ENCODE measurements at regions not wholly inside any gene's neighbourhood (a gene's known extent, or its start where the extent isn't known, plus 50 kb on each side); places are given as distances from the start of the nearest gene placed in this dataset.

DNA sequence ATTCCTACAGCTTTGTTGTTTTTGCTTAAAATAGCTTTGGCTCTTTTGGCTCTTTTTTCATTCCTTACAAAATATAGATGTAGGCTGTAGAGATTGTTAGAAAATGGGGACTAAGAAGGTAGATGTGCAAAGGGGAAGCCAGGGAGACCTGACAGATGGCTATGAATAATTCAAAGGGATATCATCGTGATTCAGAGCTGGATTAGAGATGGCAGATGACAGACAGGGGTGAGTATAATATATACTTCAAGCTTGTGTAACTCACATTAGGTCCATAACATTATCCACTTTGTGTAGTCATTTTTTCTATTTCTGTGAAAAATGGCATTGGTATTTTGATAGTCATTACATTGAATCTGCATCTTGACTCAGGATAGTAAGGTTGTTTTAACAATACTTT lies 422.9 kb upstream of the ST6GAL2 start:
- Histone ChIP-seq H3K4me3 (ENCODE audit: low read depth, low read length) (no peak overlapping the region), H3K36me3 (ENCODE audit: control insufficient read depth, insufficient read depth, low read length) (no peaks in the 10 kb centered on the region), H3K27me3 (ENCODE audit: control insufficient read depth, insufficient read depth, low read length) (no peaks in the 10 kb centered on the region)
- POLR2A ChIA-PET: no interaction called here
- DNase-seq (ENCODE audit: low read depth): no peak
- CTCF ChIA-PET: no interaction called here
- TF ChIP-seq, protein P1, sequence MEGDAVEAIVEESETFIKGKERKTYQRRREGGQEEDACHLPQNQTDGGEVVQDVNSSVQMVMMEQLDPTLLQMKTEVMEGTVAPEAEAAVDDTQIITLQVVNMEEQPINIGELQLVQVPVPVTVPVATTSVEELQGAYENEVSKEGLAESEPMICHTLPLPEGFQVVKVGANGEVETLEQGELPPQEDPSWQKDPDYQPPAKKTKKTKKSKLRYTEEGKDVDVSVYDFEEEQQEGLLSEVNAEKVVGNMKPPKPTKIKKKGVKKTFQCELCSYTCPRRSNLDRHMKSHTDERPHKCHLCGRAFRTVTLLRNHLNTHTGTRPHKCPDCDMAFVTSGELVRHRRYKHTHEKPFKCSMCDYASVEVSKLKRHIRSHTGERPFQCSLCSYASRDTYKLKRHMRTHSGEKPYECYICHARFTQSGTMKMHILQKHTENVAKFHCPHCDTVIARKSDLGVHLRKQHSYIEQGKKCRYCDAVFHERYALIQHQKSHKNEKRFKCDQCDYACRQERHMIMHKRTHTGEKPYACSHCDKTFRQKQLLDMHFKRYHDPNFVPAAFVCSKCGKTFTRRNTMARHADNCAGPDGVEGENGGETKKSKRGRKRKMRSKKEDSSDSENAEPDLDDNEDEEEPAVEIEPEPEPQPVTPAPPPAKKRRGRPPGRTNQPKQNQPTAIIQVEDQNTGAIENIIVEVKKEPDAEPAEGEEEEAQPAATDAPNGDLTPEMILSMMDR (IDR thresholded peaks at IDR 0.05; ENCODE audit: insufficient read depth, low read depth, low read length): no peak

DNA sequence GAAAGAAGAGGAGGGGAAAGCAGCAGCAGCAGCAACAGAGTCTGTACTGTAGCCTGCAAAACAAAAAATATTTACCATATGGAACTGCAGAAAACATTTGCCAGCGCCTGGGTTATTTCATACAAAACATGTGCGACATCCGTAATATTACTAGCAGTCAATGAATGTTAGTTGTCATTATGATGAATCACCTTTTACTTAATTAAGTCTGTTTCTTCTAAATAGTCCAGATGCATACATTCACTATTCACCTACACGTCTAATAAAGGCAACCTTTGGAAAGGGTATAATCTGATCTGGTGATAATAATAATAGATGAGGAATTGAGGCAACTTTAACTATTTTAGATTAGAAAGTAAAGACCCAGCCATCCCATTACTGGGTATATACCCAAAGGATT lies 426.3 kb upstream of the ST6GAL2 start:
- POLR2A ChIA-PET: no interaction called here
- DNase-seq (ENCODE audit: low read depth): no peak
- CTCF ChIA-PET: no interaction called here
- H3K4me3 ChIP-seq (ENCODE audit: low read depth, low read length): no peak overlapping the region
- H3K36me3 ChIP-seq (ENCODE audit: control insufficient read depth, insufficient read depth, low read length): no peaks in the 10 kb centered on the region
- no peaks in the 10 kb centered on the region for H3K27me3 ChIP-seq (ENCODE audit: control insufficient read depth, insufficient read depth, low read length)
- TF ChIP-seq, protein P1 (IDR thresholded peaks at IDR 0.05; ENCODE audit: insufficient read depth, low read depth, low read length): no peak

DNA sequence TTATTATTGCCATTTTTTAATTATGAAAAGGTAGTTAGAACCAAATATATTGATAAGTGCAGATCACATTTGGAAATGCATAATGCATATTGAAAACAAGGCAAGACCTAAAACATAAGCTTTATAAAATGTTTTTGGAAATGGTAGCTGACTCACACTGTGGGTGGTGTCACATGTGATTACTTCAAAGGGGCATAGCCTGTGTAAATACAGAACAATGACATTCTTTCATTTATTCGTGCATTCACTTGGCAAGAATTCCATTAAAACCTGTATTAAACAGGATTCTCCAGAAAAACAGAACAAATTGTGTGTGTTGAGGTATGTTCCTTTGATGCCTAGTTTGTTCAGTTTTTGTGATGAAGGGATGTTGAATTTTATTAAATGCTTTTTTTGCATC lies 427.3 kb upstream of the ST6GAL2 start:
- ChIA-PET CTCF (no interaction called here), POLR2A (no interaction called here)
- no peak for DNase-seq (ENCODE audit: low read depth)
- no peaks in the 10 kb centered on the region for H3K36me3 ChIP-seq (ENCODE audit: control insufficient read depth, insufficient read depth, low read length)
- H3K4me3 ChIP-seq (ENCODE audit: low read depth, low read length): no peak overlapping the region
- no peaks in the 10 kb centered on the region for H3K27me3 ChIP-seq (ENCODE audit: control insufficient read depth, insufficient read depth, low read length)
- TF ChIP-seq, protein P1 (IDR thresholded peaks at IDR 0.05; ENCODE audit: insufficient read depth, low read depth, low read length): no peak

DNA sequence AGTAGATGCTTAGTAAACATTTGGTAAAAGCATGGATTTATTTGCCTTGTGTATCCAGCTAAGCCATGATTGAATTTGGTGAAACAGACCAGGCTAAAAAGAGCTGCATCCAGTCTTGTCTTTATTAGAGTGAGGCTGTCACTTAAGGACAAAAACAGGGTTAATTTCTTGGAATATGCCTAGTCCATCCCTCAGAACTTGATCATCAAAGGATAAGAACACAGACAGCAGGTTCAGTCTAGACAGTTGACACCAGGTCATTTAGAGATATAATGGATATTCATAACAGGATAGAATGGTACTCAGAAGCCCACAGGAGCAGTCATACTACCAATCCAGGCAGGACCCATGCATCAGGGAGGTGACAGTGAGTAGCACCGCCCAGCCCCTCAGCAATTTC lies 434.9 kb upstream of the ST6GAL2 start:
- POLR2A ChIA-PET: no interaction called here
- Histone ChIP-seq H3K27me3 (ENCODE audit: control insufficient read depth, insufficient read depth, low read length) (no peaks in the 10 kb centered on the region), H3K4me3 (ENCODE audit: low read depth, low read length) (no peak overlapping the region), H3K36me3 (ENCODE audit: control insufficient read depth, insufficient read depth, low read length) (no peaks in the 10 kb centered on the region)
- TF ChIP-seq, protein P1 (IDR thresholded peaks at IDR 0.05; ENCODE audit: insufficient read depth, low read depth, low read length): no peak
- DNase-seq (ENCODE audit: low read depth): no peak
- CTCF ChIA-PET: no interaction called here

DNA sequence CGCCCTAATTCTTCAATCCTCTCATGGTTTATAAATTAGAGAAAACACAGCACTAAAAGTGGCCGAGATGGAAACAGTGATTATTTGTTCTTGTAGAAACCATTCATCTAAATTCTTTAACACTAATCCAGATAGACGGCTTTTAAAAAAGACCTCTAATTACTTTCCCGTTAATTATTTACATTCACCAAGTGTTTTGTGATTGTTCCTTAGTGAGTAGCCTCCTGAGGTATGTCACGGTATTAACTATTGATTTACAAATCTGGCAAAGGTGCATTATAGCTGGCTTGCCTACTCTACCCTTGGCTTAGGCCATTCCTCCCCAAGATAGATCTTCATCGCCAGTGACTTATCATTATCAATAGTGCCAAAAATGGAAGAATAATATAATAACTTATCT lies 436.4 kb upstream of the ST6GAL2 start:
- Histone ChIP-seq H3K27me3 (ENCODE audit: control insufficient read depth, insufficient read depth, low read length) (no peaks in the 10 kb centered on the region), H3K4me3 (ENCODE audit: low read depth, low read length) (no peak overlapping the region), H3K36me3 (ENCODE audit: control insufficient read depth, insufficient read depth, low read length) (no peaks in the 10 kb centered on the region)
- ChIA-PET POLR2A (no interaction called here), CTCF (no interaction called here)
- TF ChIP-seq, protein P1 (IDR thresholded peaks at IDR 0.05; ENCODE audit: insufficient read depth, low read depth, low read length): no peak
- no peak for DNase-seq (ENCODE audit: low read depth)
